ENCODE measurements at regions not wholly inside any gene's neighbourhood (a gene's known extent, or its start where the extent isn't known, plus 50 kb on each side); places are given as distances from the start of the nearest gene placed in this dataset.

GRCh38 chr12:126685636-126686035 is 1581.3 kb upstream of the TMEM132C start:
- no peaks in the 10 kb centered on the region for H3K36me3 ChIP-seq (ENCODE audit: control insufficient read depth in 4 of 4, insufficient read depth in 4 of 4, low read length in 4 of 4)
- no peak overlapping the region for H3K4me3 ChIP-seq
- 45 to 60% methylated on average over 1 of the region's 1 CpG for WGBS, 2 donors
- DNase-seq: no peak
- H3K9me3 ChIP-seq (ENCODE audit: control insufficient read depth in 4 of 4, insufficient read depth in 3 of 4, low read length in 3 of 4): peaks cover 0 to 10% (median 3%) of the 10 kb centered on the region in 4 donors
- no peak overlapping the region for H3K9ac ChIP-seq (ENCODE audit: insufficient read depth in 1 of 2, low read length in 2 of 2)
- H3K27ac ChIP-seq (ENCODE audit: low read depth in 1 of 2, low read length in 1 of 2): no peak overlapping the region
- TF ChIP-seq, protein P1, sequence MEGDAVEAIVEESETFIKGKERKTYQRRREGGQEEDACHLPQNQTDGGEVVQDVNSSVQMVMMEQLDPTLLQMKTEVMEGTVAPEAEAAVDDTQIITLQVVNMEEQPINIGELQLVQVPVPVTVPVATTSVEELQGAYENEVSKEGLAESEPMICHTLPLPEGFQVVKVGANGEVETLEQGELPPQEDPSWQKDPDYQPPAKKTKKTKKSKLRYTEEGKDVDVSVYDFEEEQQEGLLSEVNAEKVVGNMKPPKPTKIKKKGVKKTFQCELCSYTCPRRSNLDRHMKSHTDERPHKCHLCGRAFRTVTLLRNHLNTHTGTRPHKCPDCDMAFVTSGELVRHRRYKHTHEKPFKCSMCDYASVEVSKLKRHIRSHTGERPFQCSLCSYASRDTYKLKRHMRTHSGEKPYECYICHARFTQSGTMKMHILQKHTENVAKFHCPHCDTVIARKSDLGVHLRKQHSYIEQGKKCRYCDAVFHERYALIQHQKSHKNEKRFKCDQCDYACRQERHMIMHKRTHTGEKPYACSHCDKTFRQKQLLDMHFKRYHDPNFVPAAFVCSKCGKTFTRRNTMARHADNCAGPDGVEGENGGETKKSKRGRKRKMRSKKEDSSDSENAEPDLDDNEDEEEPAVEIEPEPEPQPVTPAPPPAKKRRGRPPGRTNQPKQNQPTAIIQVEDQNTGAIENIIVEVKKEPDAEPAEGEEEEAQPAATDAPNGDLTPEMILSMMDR (IDR thresholded peaks at IDR 0.05; ENCODE audit: control extremely low read depth, extremely low read depth): no peak
- H3K4me1 ChIP-seq (ENCODE audit: control insufficient read depth in 5 of 5, insufficient read depth in 5 of 5, low read length in 5 of 5): no peaks in the 10 kb centered on the region
- ATAC-seq (ENCODE audit: insufficient read depth, low FRiP score): no peak
- H3K27me3 ChIP-seq (ENCODE audit: control insufficient read depth in 3 of 3, insufficient read depth in 3 of 3, low read length in 2 of 3): no peaks in the 10 kb centered on the region

DNA sequence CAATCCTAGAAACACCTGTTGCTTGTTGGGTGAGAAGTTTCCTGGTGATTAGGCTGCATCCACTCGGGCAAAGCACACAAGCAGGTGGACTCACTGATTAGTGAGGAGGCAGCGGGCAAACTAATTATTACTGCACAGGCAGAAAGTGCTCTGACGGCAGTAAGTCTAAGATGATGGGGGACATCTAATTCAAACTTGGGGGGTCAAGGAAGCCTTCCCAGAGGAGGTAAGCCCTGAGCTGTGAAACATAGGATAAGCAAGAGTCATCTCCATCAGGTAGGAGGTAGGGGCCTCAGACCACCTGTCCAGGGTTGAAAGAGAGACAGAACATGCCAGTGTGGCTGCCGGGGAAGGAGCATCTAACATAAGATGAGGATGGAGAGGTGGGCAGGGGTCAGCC is 1578.4 kb upstream of the TMEM132C start:
- DNase-seq (no peak), ATAC-seq (ENCODE audit: insufficient read depth, low FRiP score) (no peak)
- Histone ChIP-seq H3K9me3 (ENCODE audit: control insufficient read depth in 4 of 4, insufficient read depth in 3 of 4, low read length in 3 of 4) (peaks cover 0 to 9% (median 1%) of the 10 kb centered on the region in 4 donors), H3K4me3 (no peak overlapping the region), H3K27me3 (ENCODE audit: control insufficient read depth in 3 of 3, insufficient read depth in 3 of 3, low read length in 2 of 3) (no peaks in the 10 kb centered on the region), H3K4me1 (ENCODE audit: control insufficient read depth in 5 of 5, insufficient read depth in 5 of 5, low read length in 5 of 5) (no peaks in the 10 kb centered on the region), H3K27ac (ENCODE audit: low read depth in 1 of 2, low read length in 1 of 2) (no peak overlapping the region), H3K9ac (ENCODE audit: insufficient read depth in 1 of 2, low read length in 2 of 2) (no peak overlapping the region), H3K36me3 (ENCODE audit: control insufficient read depth in 4 of 4, insufficient read depth in 4 of 4, low read length in 4 of 4) (no peaks in the 10 kb centered on the region)
- TF ChIP-seq, protein P1 (IDR thresholded peaks at IDR 0.05; ENCODE audit: control extremely low read depth, extremely low read depth): no peak
- WGBS, 2 donors: 90 to 92% methylated on average over 4 of the region's 4 CpGs

- no peak overlapping the region for H3K27ac ChIP-seq (ENCODE audit: low read depth in 1 of 2, low read length in 1 of 2)
- H3K36me3 ChIP-seq (ENCODE audit: control insufficient read depth in 4 of 4, insufficient read depth in 4 of 4, low read length in 4 of 4): no peaks in the 10 kb centered on the region
- no peak overlapping the region for H3K4me3 ChIP-seq
- no peak overlapping the region for H3K9ac ChIP-seq (ENCODE audit: insufficient read depth in 1 of 2, low read length in 2 of 2)
- H3K9me3 ChIP-seq (ENCODE audit: control insufficient read depth in 4 of 4, insufficient read depth in 3 of 4, low read length in 3 of 4): peaks cover 0 to 3% (median 0%) of the 10 kb centered on the region in 4 donors
- H3K4me1 ChIP-seq (ENCODE audit: control insufficient read depth in 5 of 5, insufficient read depth in 5 of 5, low read length in 5 of 5): no peaks in the 10 kb centered on the region
- WGBS, 2 donors: 86 to 92% methylated on average over 3 of the region's 3 CpGs
- H3K27me3 ChIP-seq (ENCODE audit: control insufficient read depth in 3 of 3, insufficient read depth in 3 of 3, low read length in 2 of 3): no peaks in the 10 kb centered on the region
- ATAC-seq (ENCODE audit: insufficient read depth, low FRiP score) (no peak), DNase-seq (no peak)
- TF ChIP-seq, protein P1 (IDR thresholded peaks at IDR 0.05; ENCODE audit: control extremely low read depth, extremely low read depth): no peak
These were observed 1566.9 kb upstream of the TMEM132C start for GRCh38 chr12:126700096-126700495.

DNA sequence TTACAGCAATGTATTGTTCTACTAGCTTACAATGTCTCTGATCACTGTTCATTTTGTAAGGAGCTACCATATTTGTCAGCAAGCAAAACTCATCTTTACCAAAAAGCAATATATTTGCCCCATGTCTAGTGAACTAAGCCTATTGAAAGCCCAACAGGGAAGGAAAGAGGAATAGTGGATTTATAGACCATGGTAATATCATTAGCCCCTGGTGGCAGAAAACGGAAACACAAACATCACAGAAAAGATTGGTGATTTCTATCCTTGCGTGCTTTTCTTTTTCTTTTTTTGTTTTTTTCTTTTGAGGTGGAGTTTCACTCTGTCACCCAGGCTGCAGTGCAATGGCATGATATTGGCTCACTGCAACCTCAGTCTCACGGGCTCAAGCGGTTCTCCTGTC is 1562.4 kb upstream of the TMEM132C start:
- Histone ChIP-seq H3K27ac (ENCODE audit: low read depth in 1 of 2, low read length in 1 of 2) (no peak overlapping the region), H3K4me1 (ENCODE audit: control insufficient read depth in 5 of 5, insufficient read depth in 5 of 5, low read length in 5 of 5) (no peaks in the 10 kb centered on the region), H3K4me3 (no peak overlapping the region), H3K27me3 (ENCODE audit: control insufficient read depth in 3 of 3, insufficient read depth in 3 of 3, low read length in 2 of 3) (no peaks in the 10 kb centered on the region), H3K9ac (ENCODE audit: insufficient read depth in 1 of 2, low read length in 2 of 2) (no peak overlapping the region), H3K9me3 (ENCODE audit: control insufficient read depth in 4 of 4, insufficient read depth in 3 of 4, low read length in 3 of 4) (no peaks in the 10 kb centered on the region), H3K36me3 (ENCODE audit: control insufficient read depth in 4 of 4, insufficient read depth in 4 of 4, low read length in 4 of 4) (no peaks in the 10 kb centered on the region)
- DNase-seq (no peak), ATAC-seq (ENCODE audit: insufficient read depth, low FRiP score) (no peak)
- TF ChIP-seq, protein P1 (IDR thresholded peaks at IDR 0.05; ENCODE audit: control extremely low read depth, extremely low read depth): no peak
- 73 to 78% methylated on average over 4 of the region's 4 CpGs for WGBS, 2 donors
